GM19351 (cell line): ENCODE measurements at regions not wholly inside any gene's neighbourhood (a gene's known extent, or its start where the extent isn't known, plus 50 kb on each side); places are given as distances from the start of the nearest gene placed in this dataset.

Experiments
- ATAC-seq: cut with Tn5 transposase; IDR thresholded peaks from one replicate; pipeline ENCODE4 v1.9.1; 2021; ENCODE audit warnings: mild to moderate bottlenecking, moderate library complexity; ENCODE audit not compliant: unreplicated experiment

DNA sequence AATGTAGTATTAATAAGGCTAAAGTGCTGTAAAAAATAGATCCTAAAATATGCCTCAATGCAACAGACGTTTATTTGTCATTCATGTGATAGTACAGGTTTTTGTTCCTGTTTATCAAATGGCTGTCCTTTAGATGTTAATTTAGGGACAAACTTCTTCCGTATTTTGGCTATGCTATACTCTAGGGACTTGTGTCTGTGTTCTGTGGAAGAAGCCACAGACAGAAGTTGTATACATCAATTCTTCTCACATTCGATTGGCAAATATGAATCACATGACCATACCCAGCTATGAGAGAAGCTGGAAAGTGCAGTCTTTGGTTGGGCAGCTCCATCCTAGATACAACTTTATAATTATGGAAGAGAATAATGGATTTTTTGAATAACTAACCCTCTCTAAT lies 232.7 kb upstream of the SNX7 start:
- ATAC-seq = no peak

DNA sequence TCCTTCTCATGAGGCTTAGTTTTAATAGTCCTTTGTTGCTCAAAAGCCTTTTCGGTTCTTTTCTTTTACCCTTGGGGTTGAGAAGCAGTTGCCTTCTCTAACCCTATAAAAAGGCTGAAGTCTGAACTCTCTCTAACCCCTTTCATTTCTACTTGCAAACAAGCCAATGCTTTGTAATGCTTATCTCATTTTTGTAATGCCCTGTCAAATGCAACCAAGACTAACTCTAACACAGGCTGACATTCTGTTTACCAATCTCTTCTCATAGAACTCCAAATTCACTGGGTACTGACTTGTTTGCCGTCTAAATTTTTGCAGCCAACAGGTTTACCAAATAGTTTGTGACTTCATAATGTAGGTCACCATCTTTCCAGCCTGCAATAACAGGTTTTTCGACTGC lies 233.9 kb upstream of the SNX7 start:
- ATAC-seq = no peak

- no peak for ATAC-seq
Observed at GRCh38 chr1:98426092-98426491, 235.4 kb upstream of the SNX7 start.

DNA sequence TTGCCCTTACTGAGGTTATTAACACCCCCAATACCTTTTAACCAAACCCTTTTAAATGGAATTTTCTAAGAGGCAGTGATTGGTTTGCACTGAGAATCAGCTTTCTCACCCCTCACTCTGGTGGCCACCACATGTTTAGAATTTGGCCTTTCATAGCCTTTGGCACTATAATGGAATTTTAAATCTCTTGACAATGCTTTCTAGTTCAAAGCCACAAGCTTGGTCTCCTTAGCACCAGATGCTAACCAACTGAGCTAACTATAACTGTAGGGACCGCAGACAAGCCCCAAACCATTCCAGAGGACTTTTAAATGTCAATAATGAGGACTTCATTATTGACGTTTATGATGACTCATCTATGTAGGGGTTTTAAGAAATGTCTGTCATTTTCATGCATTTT lies 238.7 kb upstream of the SNX7 start:
- ATAC-seq = no peak

DNA sequence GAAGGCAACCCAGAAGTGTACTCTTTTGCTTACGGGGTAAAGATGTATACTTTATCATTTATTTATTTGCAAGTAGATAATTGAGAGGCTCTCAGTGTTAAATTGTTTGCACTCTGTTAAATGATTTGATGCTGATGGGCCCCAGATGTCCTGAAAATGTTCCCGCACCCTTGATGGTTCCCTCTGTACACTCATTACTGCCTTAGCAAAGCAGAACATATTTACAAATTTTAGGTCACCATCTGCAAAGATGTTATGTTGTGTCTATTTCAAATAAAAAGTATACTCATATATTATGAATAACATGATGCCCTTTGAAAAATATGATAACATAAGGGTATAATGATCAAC lies 240.5 kb upstream of the SNX7 start:
- ATAC-seq = no peak

- no peak for ATAC-seq
Observed at GRCh38 chr1:98420376-98421084, 241.0 kb upstream of the SNX7 start.

- no peak for ATAC-seq
Observed at GRCh38 chr1:98417820-98418219, 243.7 kb upstream of the SNX7 start.

GRCh38 chr1:98410082-98410481 lies 251.4 kb upstream of the SNX7 start:
- ATAC-seq = no peak

DNA sequence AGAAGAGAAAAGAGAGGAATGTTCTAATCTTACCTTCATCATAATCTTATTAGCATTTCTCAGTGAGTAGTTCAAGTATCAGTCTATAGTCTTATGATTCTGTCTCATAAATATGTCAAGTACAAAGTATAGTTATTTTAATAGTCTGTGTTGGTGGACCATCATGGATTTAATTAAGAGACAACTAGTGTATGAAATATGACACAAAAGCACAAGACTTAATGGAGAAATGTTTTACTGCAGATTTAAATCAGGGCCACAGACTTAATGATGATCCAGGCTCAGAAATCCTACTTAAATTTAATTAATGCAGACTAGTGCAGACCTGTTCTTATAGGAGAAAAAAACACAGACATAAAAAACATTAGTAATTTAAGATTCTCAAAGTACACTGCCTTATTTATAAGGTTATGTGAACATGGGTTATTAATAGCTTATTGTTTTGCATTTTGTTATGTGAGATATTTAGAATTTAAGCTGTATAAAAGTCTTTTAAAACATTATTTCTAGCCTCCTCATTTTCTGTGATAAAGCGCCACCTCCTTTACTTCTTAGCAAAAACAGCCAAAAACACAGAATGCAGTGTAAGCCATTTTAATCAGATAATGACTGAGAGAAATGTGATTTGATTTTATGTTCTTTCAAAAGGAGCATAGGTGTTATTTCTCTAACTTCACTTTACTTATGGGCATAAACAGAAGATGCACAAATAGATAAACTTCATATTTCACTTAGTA lies 255.0 kb upstream of the SNX7 start:
- no peak for ATAC-seq

- peak; percentile 82 for ATAC-seq
Observed at GRCh38 chr1:98405581-98406074, 255.9 kb upstream of the SNX7 start.

DNA sequence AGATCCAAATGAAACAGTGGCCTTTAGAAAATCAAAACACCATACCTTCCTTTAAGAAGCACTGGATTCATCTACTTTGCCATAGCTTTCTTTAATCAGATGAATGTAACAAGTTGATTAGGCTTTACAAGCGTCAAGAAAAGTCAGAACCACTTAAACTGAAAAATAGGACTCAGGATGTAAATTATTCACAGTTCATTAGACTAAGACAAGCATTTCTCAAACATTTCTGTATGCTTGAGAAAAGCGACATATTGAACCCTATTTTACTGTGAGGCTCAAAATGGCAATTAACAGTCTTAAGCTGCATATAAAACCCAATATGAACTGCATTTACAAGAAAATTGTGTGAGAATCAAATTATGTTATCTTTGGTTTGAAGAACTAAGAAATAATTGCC lies 256.7 kb upstream of the SNX7 start:
- no peak for ATAC-seq

GRCh38 chr1:98403963-98404480 lies 257.5 kb upstream of the SNX7 start:
- ATAC-seq = no peak

DNA sequence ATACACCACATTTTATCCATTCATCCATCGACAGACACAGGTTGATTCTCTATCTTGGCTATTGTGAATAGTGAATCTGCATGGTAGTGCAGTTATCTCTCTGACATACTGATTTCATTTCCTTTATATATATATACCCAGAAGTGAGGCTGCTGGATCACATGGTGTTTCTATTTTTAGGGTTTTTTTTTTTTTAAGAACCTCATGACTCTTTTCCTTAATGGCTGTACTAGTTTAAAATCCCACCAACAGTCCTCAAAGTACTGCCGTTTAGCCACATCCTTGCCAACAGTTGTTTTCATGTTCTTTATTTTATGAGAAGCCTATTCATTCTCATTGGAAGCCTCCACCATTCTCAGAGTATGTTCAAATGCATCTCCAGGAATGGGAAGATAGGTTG lies 258.7 kb upstream of the SNX7 start:
- ATAC-seq = no peak

- ATAC-seq = no peak
Observed at GRCh38 chr1:98400446-98400845, 261.1 kb upstream of the SNX7 start.

- no peak for ATAC-seq
Observed at GRCh38 chr1:98399218-98399617, 262.3 kb upstream of the SNX7 start.

- ATAC-seq = no peak
Observed at GRCh38 chr1:98398649-98399048, 262.9 kb upstream of the SNX7 start.

DNA sequence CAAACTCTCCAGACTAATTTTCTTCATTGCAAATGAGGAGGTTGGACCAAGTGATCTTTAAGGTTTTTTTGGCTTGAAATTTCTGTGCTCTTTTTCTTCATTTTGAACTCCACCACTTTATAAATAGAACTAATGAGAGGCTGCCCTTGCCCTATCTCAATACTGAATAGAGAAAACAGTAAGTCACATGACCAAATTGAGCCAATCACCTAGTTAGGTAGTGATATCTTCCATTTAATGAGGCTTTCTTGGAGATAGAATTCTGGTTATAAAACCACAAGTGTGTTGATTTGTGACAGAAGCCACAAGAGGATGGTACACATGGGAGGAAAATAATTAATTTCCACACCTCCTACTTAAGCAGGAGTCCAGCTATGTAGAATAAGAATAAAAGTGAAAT lies 263.4 kb upstream of the SNX7 start:
- ATAC-seq = no peak

DNA sequence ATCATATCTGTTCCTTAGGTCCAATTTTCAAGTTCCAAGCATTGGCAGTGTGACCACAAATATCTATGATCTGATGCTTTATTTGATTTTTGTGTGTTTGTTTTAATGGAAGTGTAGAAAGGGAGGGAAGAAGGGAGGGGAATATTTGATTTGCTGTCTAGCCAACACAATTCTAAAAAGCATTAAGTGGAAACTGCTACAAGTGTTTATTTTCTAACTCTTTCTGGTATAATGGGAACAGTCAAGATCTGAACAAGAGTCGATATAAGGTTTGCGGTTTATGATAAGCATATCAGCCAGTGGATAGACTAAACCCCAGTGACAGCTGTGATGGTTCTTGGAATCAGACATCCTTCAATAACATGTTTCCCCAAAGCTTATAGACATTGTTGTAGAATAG lies 267.8 kb upstream of the SNX7 start:
- ATAC-seq = no peak

- ATAC-seq = no peak
Observed at GRCh38 chr1:98391175-98391574, 270.3 kb upstream of the SNX7 start.

- no peak for ATAC-seq
Observed at GRCh38 chr1:98389809-98390208, 271.7 kb upstream of the SNX7 start.

DNA sequence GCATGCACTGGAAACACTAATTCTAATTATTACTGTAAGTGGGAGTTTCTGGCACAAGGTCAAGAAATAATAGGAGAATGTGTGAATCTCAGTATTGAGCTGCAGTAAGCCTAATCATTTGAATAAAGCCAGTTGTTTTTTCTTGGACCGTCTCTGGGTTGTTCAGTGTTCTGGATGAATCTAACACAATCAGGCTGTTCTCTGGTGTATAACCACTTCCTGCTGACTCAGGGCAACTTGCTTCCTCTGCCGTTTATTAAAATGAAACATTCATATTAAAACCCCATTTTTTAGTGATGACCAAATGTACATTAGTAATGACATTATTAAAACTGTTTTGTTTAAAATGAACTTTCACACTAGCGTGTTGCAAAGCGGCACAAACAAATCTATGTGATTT lies 273.1 kb upstream of the SNX7 start:
- peak; percentile 79 for ATAC-seq

DNA sequence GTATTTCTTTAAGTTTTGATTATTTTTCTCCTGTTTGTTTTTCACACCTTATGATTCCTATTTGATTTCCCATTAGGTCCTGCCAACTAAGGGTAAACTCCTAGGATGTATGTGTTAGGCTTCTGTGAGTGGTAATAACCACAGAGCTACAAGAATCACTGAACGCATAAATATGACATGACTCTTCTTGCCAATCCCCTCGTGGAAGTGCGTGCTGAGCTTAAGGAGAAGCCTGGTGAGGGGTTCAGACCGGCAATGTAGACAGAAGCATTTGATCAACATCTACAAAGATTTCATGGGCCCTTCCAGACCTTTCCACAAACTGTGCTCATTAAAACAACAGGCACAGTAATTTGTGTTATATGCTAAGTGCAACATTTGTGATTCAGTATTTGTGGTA lies 273.8 kb upstream of the SNX7 start:
- no peak for ATAC-seq
